NAMALWA (cell line): ENCODE measurements at regions not wholly inside any gene's neighbourhood (a gene's known extent, or its start where the extent isn't known, plus 50 kb on each side); places are given as distances from the start of the nearest gene placed in this dataset.
A peak's percentile ranks its signal among the peaks of the same experiment; 100 is the strongest.
"Not testable (repeated sequence)": the region's sequence is repeated elsewhere in the genome, so short reads cannot be mapped to it uniquely, and the experiment has no call there.

Experiments used
- DNase-seq: peaks from one replicate; pipeline ENCODE4 v3.0.0-alpha.2; 2015; ENCODE audit warnings: low spot score

- no peak for DNase-seq
These were observed 1854.6 kb downstream of the PCDH7 start for GRCh38 chr4:32574803-32575202.

DNA sequence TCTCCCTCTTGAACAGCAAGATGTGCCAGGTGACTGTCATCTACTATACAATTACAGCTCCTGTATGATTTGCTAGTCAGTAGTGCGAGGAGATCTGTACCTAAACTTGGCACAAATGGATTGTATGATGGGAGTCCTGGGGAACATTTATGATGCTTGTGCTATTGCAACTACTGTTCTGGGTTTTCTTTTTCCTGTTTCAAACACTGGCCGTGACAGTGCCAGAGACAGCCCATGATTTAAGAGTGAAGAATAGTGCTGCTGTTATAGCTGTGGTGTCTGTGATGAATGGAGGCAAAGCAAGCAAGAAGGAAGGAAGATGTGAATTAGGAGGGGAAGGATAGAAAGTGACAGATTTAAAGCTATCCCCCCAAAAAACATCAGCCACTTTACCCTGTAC, 1868.9 kb downstream of the PCDH7 start:
- no peak for DNase-seq

DNA sequence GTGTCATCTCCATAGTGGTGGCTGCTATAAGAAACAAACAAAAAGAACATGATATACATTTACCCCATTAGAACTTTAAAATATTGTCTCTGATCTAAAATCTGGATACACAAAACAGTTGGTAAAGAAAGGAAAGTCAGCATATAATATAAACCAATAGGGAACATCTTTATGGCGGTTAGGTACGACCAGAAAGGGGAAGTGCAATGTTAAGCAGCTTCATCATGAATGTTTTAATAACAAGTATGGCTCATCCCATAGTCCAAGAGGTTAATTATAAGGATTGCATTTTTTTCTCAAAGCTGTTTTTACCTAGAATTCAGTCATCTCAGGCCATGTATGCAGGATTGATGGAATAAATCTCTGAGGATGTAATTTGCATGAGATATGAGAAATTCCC, 1869.7 kb downstream of the PCDH7 start:
- no peak for DNase-seq

DNA sequence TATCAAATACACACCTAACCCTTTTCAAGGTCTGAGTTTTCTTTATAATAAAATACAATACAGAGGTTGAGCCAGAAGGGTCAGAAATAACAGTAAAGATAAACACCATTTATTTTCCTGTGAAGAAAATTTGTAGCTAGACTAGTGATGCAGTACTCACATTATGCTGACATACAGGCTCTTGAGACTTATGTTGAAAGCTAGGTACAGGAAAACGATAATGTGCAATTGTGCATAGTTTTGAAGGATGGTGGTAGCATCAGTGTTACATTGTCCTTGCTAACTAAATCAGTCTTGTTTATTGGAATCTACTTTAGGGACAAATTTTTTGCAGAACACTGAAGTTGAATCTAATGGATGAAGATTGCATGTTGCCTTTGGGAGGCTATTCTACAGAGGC, 1877.2 kb downstream of the PCDH7 start:
- DNase-seq, result no peak

GRCh38 chr4:32601848-32602247, 1881.7 kb downstream of the PCDH7 start:
- DNase-seq, result no peak

- DNase-seq, result no peak
These were observed 1887.8 kb downstream of the PCDH7 start for GRCh38 chr4:32607978-32608377.

- no peak for DNase-seq
These were observed 1904.9 kb downstream of the PCDH7 start for GRCh38 chr4:32624943-32625603.

- no peak for DNase-seq
These were observed 1905.6 kb downstream of the PCDH7 start for GRCh38 chr4:32625687-32626337.

DNA sequence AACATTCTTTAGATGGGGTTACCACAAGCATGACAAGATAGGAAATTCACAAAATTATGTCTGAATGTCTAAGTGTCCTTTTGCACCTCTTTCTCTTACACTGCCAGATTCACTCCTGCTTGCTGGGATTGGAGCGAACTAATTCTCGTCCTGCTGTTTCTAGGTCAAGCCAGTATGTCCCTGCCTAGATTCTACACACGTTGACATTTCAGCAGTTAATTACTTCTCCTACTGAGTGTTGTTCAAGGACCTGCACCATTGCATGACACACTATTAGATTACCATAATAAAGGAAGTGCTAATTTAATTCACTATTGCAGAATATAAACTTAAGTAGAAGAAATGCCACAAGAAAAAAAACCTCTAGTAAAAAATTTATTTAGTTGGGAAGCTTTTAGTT, 1911.7 kb downstream of the PCDH7 start:
- no peak for DNase-seq

- DNase-seq, result no peak
These were observed 1913.3 kb downstream of the PCDH7 start for GRCh38 chr4:32633421-32633820.

DNA sequence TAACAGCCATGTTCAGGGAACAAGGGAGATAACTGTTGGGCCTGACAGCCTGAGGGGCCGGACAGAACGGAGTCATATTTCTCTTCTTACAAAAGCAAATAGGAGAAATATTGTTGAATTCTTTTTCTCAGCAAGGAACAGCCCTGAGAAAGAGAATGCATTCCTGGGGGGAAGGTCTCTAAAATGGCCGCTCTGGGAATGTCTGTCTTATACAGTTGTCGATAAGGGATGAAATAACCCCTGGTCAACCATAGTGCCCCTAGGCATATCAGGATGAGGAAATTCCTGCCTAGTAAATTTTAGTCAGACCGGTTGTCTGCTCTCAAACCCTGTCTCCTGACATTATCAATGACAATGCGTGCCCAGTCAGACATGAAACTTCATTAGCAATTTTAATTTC, 1925.5 kb downstream of the PCDH7 start:
- DNase-seq, result no peak

DNA sequence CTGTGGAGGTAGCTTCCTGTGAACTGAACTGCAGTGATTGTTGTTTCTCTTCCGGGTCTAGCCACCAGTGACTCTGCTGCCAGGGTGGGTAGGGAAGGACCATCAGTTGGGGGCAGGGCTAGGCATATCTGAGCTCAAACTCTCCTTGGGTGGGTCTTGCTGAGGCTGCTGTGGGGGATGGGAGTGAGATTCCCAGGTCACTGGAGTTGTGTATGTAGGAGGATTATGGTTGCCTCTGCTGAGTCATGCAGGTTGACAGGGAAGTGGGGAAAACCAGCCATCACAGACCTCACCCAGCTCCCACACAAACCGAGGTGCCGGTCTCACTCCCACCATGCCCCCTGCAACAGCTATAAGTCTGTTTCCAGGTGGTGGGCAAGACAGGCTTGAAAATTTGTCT, 1937.8 kb downstream of the PCDH7 start:
- DNase-seq, result no peak

DNA sequence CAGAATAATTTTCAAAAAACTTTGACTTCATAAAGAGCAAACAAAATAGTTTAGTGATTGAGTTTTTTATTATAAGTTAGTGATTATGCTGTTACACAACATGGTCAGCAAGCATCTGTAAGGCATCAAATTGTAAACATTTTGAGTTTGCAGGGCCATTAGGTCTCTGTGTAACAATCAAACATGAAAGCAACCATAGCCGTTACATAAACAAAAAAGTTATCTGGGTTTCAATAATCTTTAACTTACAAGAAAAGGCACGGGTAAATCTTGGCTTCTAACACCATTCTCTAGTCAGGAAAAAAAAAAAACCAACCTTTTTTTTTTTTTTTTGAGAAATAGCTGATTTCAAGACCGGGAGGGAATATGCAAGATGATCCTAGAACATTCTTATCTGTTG, 1941.1 kb downstream of the PCDH7 start:
- DNase-seq, result no peak

GRCh38 chr4:32662803-32663202, 1942.6 kb downstream of the PCDH7 start:
- DNase-seq, result no peak

- DNase-seq, result no peak
These were observed 1952.2 kb downstream of the PCDH7 start for GRCh38 chr4:32672359-32672758.

DNA sequence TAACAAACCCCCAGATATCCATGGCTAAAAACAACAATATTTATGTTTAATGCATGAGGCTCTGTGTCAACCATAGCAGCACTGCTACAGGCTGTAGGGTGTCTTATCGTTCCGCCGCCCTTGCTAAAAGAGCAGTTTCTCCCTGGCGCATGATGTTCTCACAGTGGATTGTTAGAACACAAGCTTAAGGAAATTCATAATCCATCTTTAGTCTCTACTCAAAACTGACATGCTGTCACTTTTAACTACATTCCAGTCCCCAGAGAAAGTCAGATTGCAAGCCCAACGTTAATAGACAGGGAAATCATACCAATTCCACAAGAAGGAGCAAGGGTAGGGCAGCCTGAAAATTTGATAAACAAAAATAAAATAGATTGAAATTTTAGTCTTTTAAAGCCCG, 1960.8 kb downstream of the PCDH7 start:
- DNase-seq, result no peak

DNA sequence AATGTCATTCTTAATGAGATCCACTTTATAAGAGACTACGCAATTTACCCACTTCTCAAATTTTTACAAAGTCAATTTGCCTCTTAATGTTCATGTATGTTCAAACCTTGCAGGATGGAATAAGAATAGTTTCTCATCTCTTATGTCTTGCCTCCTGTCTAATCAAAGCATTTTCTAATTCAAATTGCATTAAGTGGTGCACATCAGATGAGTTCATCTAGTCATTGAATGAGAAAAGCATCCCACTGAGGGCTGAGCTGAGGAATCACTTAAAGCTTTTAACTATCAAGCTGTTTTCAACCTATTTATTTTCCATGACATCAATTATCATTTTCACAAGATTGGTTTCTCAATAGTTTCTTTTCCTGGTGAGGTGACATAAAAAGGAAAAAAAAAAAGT, 1964.0 kb downstream of the PCDH7 start:
- no peak for DNase-seq

DNA sequence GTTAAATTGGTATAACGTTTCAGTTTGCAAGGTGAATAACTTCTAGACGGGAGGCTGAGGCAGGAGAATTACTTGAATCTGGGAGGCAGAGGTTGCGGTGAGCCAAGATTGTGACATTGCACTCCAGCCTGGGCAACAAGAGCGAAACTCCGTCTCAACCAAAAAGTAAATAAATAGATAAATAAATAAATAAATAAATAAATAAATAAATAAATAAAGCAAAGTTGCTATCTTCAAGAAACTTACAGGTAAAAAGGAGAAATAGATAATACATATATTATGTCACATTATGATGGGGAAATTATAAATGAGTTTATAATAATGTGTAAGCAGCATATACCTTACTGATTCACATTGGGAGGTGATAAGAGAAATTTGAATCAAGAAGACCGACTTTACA, 1966.0 kb downstream of the PCDH7 start:
- no peak for DNase-seq

GRCh38 chr4:32689518-32689917, 1969.3 kb downstream of the PCDH7 start:
- no peak for DNase-seq

DNA sequence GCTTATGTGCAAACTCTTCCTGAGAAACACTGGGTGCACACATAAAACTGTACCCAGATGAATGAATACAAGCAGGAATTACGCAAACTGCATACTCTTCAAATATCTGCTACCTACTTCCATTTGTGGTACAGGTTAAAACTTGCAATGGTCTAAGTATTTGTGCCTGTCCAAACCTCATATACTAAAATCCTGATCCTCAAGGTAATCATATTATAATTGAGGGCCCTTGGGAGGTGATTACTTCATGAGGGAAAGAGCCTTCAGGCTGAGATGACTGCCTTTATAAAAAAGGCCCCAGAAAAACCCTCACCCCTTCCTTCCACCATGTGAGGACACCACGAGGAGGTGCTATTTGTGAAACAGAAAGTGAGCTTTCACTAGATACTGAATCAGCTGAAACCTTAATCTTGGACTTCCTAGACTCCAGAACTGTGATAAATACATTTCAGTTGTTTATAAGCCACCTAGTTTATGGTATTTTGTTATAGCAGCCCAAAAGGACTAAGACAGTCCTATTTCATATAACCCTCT, 1977.2 kb downstream of the PCDH7 start:
- peak; percentile 13 for DNase-seq

DNA sequence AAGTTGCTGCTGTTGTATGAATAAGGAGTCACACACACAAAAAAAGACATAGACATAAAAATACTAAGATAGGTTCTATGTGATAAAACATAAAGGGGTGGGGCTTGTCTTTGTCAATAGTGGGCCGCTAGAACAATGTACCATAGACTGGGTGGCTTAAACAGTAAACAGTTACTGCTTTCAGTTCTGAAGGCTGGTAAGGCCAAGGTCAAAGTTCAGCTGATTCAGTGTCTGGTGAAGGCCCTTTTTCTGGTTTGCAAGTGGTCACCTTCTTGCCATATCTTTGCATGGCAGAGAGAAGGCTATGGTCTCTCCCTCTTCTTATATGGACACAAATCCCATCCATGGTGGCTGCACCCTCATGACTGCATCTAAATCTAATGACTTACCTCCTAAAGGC, 1980.7 kb downstream of the PCDH7 start:
- no peak for DNase-seq

DNA sequence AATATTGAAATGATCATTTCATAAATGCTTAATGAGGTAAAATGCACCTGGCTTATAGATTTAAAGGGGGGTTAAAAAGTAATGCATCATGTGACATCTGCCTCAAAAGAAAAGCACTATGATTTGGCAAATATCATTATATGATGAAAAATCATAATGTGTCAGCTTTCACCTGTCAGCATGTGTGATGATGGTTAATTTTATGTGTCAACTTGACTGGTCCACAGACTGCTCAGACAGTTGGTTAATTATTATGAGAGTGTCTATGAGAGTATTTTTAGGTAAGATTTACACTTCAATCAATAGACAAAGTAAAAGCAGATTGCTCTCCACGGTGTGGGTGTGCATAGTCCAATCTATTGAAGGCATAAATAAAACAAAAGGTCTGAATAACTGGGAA, 1986.7 kb downstream of the PCDH7 start:
- DNase-seq, result no peak

GRCh38 chr4:32716090-32716620, 1996.0 kb downstream of the PCDH7 start:
- not testable (repeated sequence) for DNase-seq
